Right cardiac atrium (tissue), 5 donors: ENCODE measurements at regions not wholly inside any gene's neighbourhood (a gene's known extent, or its start where the extent isn't known, plus 50 kb on each side); places are given as distances from the start of the nearest gene placed in this dataset.

Experiments
- ATAC-seq, 2 donors: fragments of 200-7000 bp; cut with Tn5 transposase; one replicate each; pipeline versions ENCODE4 v1.8.0 to v1.9.1; 2020; ENCODE audit warnings: moderate library complexity in 2 of 2, mild to moderate bottlenecking in 1 of 2
- DNase-seq, 3 donors: peaks; one replicate each; pipeline ENCODE4 v3.0.0-alpha.2; 2020
- H3K27ac ChIP-seq: one replicate; pipeline ENCODE4 v1.5.1; 2013; ENCODE audit warnings: mild to moderate bottlenecking, low read length, control low read depth, moderate library complexity
- H3K27me3 ChIP-seq: one replicate; pipeline ENCODE4 v1.6.1; 2013; ENCODE audit not compliant: control insufficient read depth, insufficient read depth
- H3K4me1 ChIP-seq: one replicate; pipeline ENCODE4 v1.6.1; 2013; ENCODE audit warnings: low read length; ENCODE audit not compliant: control insufficient read depth, insufficient read depth
- H3K4me3 ChIP-seq: one replicate; pipeline ENCODE4 v1.5.1; 2013; ENCODE audit warnings: low read length, control low read depth
- H3K9me3 ChIP-seq: one replicate; pipeline ENCODE4 v1.6.1; 2013; ENCODE audit warnings: low read length; ENCODE audit not compliant: control insufficient read depth
- WGBS: extraction: QIAGEN DNeasy Blood & Tissue Kit; methylation state at CpG from one replicate; pipeline ENCODE4 v1.1.7; 2013; 5-methylcytosine and 5-hydroxymethylcytosine counted together
- intact Hi-C, 4 donors: fragments of 100-400 bp; cut with DNase I; formaldehyde crosslinking; loops; one replicate each; pipeline versions ENCODE4 v1.11.0 to v1.14.0; 2022 to 2023
- donor health status: healthy with polysubstance abuse.
- donor health status: DM: no; HTN: yes; CAD: no.
- donor health status: DM: no; HTN: no; CAD: no.
- donor health status: DM: no; HTN: yes; CAD: no; lungs with severe emphysema.
- donor health status: DM: yes; HTN: yes; CAD: no.

GRCh38 chr16:11462861-11463260 is 117.6 kb downstream of the RMI2 start:
- no peaks in the 10 kb centered on the region for H3K27me3 ChIP-seq
- no peak overlapping the region for H3K4me3 ChIP-seq
- DNase-seq (peak in 1 of 3 donors; percentile 1), ATAC-seq (no peak)
- no peak overlapping the region for H3K27ac ChIP-seq
- no peaks in the 10 kb centered on the region for H3K9me3 ChIP-seq
- intact Hi-C loops, result no loop called here
- WGBS, result 94% methylated on average over 15 of the region's 15 CpGs
- no peaks in the 10 kb centered on the region for H3K4me1 ChIP-seq

DNA sequence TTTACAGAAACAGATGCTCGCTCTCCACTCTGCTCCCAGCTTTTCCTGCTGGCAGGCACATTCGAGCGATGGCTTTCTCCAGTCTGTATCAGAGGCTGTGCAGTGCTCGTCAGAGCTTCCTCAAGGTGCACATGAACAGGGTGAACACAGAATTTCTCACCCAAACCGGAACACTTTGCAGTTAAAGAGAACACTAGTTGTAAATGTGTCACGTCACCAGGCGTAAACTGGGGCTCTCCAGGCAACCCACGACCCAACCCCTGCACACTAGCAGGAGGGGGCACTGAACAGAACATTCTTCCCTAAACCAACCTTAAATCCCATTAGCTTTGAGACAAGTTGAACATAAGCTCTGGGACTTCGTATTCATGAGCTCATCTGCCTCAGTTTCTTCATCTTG is 119.0 kb downstream of the RMI2 start:
- Histone ChIP-seq H3K9me3 (no peaks in the 10 kb centered on the region), H3K4me3 (no peak overlapping the region), H3K27ac (no peak overlapping the region), H3K27me3 (no peaks in the 10 kb centered on the region), H3K4me1 (no peaks in the 10 kb centered on the region)
- intact Hi-C loops, result no loop called here
- DNase-seq (no peak), ATAC-seq (no peak)
- WGBS, result 64% methylated on average over 9 of the region's 9 CpGs

- no peaks in the 10 kb centered on the region for H3K9me3 ChIP-seq
- DNase-seq (no peak), ATAC-seq (no peak)
- H3K4me1 ChIP-seq, result no peaks in the 10 kb centered on the region
- H3K27me3 ChIP-seq, result no peaks in the 10 kb centered on the region
- no peak overlapping the region for H3K4me3 ChIP-seq
- intact Hi-C loops, result no loop called here
- WGBS, result 88% methylated on average over 5 of the region's 5 CpGs
- H3K27ac ChIP-seq, result no peak overlapping the region
These were observed 120.4 kb downstream of the RMI2 start for GRCh38 chr16:11465675-11466074.

DNA sequence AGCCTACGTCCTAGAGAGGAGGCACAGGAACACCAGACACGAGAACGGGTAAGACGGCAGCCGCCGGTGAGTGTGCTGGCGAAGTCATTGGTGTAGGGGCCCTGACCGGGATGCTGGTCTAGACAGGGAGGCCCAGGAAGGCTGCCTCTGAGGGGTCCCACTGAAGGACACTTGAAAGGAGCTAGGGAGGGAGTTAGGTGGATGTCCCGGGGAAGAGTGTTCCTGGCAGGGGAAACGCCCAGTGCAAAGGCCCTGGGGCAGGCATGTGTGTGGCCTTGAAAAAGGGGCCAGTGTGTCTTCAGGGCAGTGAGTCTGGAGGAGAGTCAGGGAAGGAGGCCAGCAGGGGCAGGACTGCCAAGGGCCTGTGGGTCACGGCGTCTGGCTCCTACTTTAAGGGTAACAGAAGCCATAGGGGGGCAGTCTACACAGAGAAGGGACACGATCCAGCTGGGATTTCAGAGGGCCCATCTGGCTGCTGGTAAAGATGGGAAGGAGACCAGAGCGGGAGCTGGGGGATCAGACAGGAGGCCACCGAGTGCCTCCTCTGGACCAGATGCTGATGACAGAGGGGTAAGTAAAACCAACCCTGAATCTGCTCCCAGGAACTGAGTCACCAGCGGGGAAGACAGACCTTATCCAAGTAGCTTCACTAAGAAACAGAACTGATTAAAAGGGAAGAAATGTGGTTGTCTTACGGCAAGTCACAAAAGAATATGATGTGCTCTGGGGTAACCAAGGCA is 115.9 kb downstream of the LITAF start:
- intact Hi-C loops, result no loop called here
- Histone ChIP-seq H3K27ac (no peak overlapping the region), H3K4me1 (no peaks in the 10 kb centered on the region), H3K4me3 (no peak overlapping the region), H3K9me3 (no peaks in the 10 kb centered on the region), H3K27me3 (no peaks in the 10 kb centered on the region)
- ATAC-seq (peak in 1 of 2 donors; percentile 19), DNase-seq (peak in 1 of 3 donors; percentile 24)
- WGBS, result 87% methylated on average over 17 of the region's 17 CpGs

DNA sequence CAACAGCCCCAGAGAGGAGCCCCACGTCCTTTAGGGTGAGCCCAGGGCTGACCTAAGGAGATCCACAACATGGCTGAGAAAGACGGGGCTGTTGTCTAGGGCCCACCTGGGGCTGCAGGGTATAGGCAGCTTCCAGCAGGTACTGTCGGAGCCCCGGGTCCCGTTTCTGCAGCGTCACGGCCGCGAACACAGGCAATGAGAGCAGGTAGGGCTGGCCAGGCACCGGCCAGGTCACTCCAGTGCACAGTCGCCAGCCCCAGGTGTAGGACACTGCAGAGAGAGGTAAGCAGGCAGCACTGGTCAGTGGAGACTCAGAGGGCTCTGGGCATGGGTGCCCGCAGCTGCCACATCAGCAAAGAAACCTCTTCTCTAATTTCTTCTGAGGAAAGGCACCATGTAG is 115.2 kb downstream of the LITAF start:
- no peak overlapping the region for H3K4me3 ChIP-seq
- intact Hi-C loops, result no loop called here
- ATAC-seq (peak in 1 of 2 donors; percentile 29), DNase-seq (peak in 1 of 3 donors; percentile 33)
- no peaks in the 10 kb centered on the region for H3K4me1 ChIP-seq
- no peaks in the 10 kb centered on the region for H3K27me3 ChIP-seq
- H3K9me3 ChIP-seq, result no peaks in the 10 kb centered on the region
- no peak overlapping the region for H3K27ac ChIP-seq
- WGBS, result 87% methylated on average over 12 of the region's 12 CpGs

DNA sequence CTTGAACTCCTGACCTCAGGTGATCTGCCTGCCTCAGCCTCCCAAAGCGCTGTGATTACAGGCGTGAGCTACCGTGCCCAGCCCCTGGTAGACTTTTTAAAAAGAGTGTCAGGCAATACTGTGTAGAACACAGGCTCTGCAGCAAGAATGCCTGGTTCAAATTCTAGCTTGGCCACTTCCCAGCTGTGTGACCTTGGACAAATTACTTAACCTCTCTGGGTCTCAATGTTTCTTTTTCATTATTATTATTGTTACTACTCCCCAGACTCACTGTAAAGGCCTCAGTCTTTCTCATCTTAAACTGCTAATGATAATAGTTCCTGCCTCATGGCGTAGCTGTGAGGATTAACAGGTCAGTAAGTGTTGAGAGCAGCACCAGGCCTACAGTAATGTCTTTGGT is 114.3 kb downstream of the LITAF start:
- ATAC-seq, result no peak
- WGBS, result 74% methylated on average over 4 of the region's 4 CpGs
- Histone ChIP-seq H3K27me3 (no peaks in the 10 kb centered on the region), H3K27ac (no peak overlapping the region), H3K9me3 (no peaks in the 10 kb centered on the region), H3K4me1 (no peaks in the 10 kb centered on the region), H3K4me3 (no peak overlapping the region)
- intact Hi-C loops, result no loop called here
- peak in 1 of 3 donors; percentile 2 for DNase-seq

- no peaks in the 10 kb centered on the region for H3K27me3 ChIP-seq
- WGBS, result 84% methylated on average over 9 of the region's 9 CpGs
- intact Hi-C loops, result no loop called here
- ATAC-seq, result no peak
- H3K4me3 ChIP-seq, result no peak overlapping the region
- H3K9me3 ChIP-seq, result no peaks in the 10 kb centered on the region
- H3K4me1 ChIP-seq, result no peaks in the 10 kb centered on the region
- DNase-seq, result peak in 1 of 3 donors; percentile 3
- no peak overlapping the region for H3K27ac ChIP-seq
These were observed 113.9 kb downstream of the LITAF start for GRCh38 chr16:11472851-11473250.

DNA sequence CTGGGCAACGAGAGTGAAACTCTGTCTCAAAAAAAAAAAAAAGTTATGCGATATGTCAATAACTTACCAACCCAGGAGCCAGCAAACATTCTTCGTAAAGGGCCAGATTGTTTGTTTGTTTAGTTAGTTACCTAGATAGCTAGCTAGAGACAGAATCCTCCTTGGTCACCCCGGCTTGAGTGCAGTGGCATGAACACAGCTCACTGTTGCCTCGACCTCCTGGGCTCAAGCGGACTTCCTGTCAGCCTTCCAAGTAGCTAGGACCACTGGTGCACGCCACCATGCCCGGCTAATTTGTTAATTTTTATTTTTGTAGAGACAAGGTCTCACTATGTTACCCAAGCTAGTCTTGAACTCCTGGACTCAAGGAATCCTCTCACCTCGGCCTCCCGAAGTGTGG is 113.0 kb downstream of the LITAF start:
- no peaks in the 10 kb centered on the region for H3K4me1 ChIP-seq
- whole genome bisulfite sequencing, result 66% methylated on average over 10 of the region's 10 CpGs
- intact Hi-C loops, result no loop called here

GRCh38 chr16:11474617-11475291 is 112.0 kb downstream of the LITAF start:
- Histone ChIP-seq H3K4me1 (no peaks in the 10 kb centered on the region), H3K4me3 (no peak overlapping the region), H3K9me3 (no peaks in the 10 kb centered on the region), H3K27me3 (no peaks in the 10 kb centered on the region), H3K27ac (no peak overlapping the region)
- WGBS, result 75% methylated on average over 8 of the region's 8 CpGs
- ATAC-seq (no peak), DNase-seq (no peak)
- intact Hi-C loops, result no loop called here

More for the DNA sequence above, 113.0 kb downstream of the LITAF start:
- no peaks in the 10 kb centered on the region for H3K9me3 ChIP-seq
- H3K4me3 ChIP-seq, result no peak overlapping the region
- H3K27me3 ChIP-seq, result no peaks in the 10 kb centered on the region
- H3K27ac ChIP-seq, result no peak overlapping the region
- ATAC-seq (no peak), DNase-seq (no peak)

- WGBS, result 54% methylated on average over 8 of the region's 8 CpGs
- intact Hi-C loops, result no loop called here
- H3K9me3 ChIP-seq, result no peaks in the 10 kb centered on the region
- no peaks in the 10 kb centered on the region for H3K27me3 ChIP-seq
- no peaks in the 10 kb centered on the region for H3K4me1 ChIP-seq
- H3K4me3 ChIP-seq, result no peak overlapping the region
- DNase-seq (peak in 1 of 3 donors; percentile 11), ATAC-seq (no peak)
- no peak overlapping the region for H3K27ac ChIP-seq
These were observed 110.7 kb downstream of the LITAF start for GRCh38 chr16:11475896-11476630.

GRCh38 chr16:11476676-11477075 is 110.0 kb downstream of the LITAF start:
- peak in 2 of 3 donors; percentile 32 to 41 for DNase-seq
- intact Hi-C loops, result no loop called here
- WGBS, result 86% methylated on average over 14 of the region's 14 CpGs
- no peak overlapping the region for H3K4me3 ChIP-seq
- H3K27ac ChIP-seq, result no peak overlapping the region
- ATAC-seq, result peak in 1 of 2 donors; percentile 14
- H3K27me3 ChIP-seq, result no peaks in the 10 kb centered on the region
- no peaks in the 10 kb centered on the region for H3K4me1 ChIP-seq
- no peaks in the 10 kb centered on the region for H3K9me3 ChIP-seq
